Lung (tissue), 11 donors: ENCODE measurements at regions not wholly inside any gene's neighbourhood (a gene's known extent, or its start where the extent isn't known, plus 50 kb on each side); places are given as distances from the start of the nearest gene placed in this dataset.

Experiments used
- ATAC-seq: fragments of 200-7000 bp; cut with Tn5 transposase; one replicate; pipeline ENCODE4 v1.9.1; 2020; ENCODE audit warnings: moderate number of reproducible peaks; ENCODE audit not compliant: insufficient read depth, low FRiP score
- DNase-seq, 3 donors: peaks; one replicate each; pipeline ENCODE4 v3.0.0-alpha.2; 2013 to 2017
- H3K27ac ChIP-seq, 2 donors: one replicate each; pipeline ENCODE4 v1.5.1; 2013; ENCODE audit warnings: mild to moderate bottlenecking in 2 of 2, moderate library complexity in 2 of 2, control low read depth in 1 of 2, inconsistent platforms in 1 of 2, low read depth in 1 of 2, low read length in 1 of 2
- H3K27me3 ChIP-seq, 3 donors: one replicate each; pipeline ENCODE4 v1.5.1; 2013; ENCODE audit warnings: low read length in 2 of 3; ENCODE audit not compliant: control insufficient read depth in 3 of 3, insufficient read depth in 3 of 3
- H3K36me3 ChIP-seq, 4 donors: one replicate each; pipeline ENCODE4 v1.5.1; 2013; ENCODE audit warnings: low read length in 4 of 4, mild to moderate bottlenecking in 1 of 4, moderate library complexity in 1 of 4; ENCODE audit not compliant: control insufficient read depth in 4 of 4, insufficient read depth in 4 of 4
- H3K4me1 ChIP-seq, 5 donors: one replicate each; pipeline ENCODE4 v1.5.1; 2013; ENCODE audit warnings: low read length in 5 of 5, mild to moderate bottlenecking in 2 of 5, moderate library complexity in 1 of 5; ENCODE audit not compliant: control insufficient read depth in 5 of 5, insufficient read depth in 5 of 5
- H3K4me3 ChIP-seq: one replicate; pipeline ENCODE4 v1.5.1; 2013; ENCODE audit warnings: mild to moderate bottlenecking, control low read depth, moderate library complexity
- H3K9ac ChIP-seq, 2 donors: one replicate each; pipeline ENCODE4 v1.5.1; 2013; ENCODE audit warnings: low read length in 2 of 2, control low read depth in 1 of 2; ENCODE audit not compliant: insufficient read depth in 1 of 2
- H3K9me3 ChIP-seq, 4 donors: one replicate each; pipeline ENCODE4 v1.5.1; 2013; ENCODE audit warnings: low read length in 3 of 4, mild to moderate bottlenecking in 1 of 4, moderate library complexity in 1 of 4; ENCODE audit not compliant: control insufficient read depth in 4 of 4, insufficient read depth in 3 of 4
- WGBS, 2 donors: extraction: QIAGEN DNeasy Blood & Tissue Kit; methylation state at CpG; one replicate each; pipeline ENCODE4 v1.1.7; 2013; 5-methylcytosine and 5-hydroxymethylcytosine counted together
- TF ChIP-seq, protein P1 (sequence below): IDR thresholded peaks from 2 replicates; pipeline ENCODE4 v1.5.1; 2012; ENCODE audit warnings: mild to moderate bottlenecking; ENCODE audit errors: control extremely low read depth, extremely low read depth
- donor health status: control.
- donor health status: control.
- donor health status: Bipolar disorder and iron deficiency.
- donor health status: healthy.
- donor health status: DM: yes; HTN: yes; CAD: no.

GRCh38 chr3:82494977-82495489, 733.6 kb upstream of the GBE1 start:
- TF ChIP-seq, protein P1, sequence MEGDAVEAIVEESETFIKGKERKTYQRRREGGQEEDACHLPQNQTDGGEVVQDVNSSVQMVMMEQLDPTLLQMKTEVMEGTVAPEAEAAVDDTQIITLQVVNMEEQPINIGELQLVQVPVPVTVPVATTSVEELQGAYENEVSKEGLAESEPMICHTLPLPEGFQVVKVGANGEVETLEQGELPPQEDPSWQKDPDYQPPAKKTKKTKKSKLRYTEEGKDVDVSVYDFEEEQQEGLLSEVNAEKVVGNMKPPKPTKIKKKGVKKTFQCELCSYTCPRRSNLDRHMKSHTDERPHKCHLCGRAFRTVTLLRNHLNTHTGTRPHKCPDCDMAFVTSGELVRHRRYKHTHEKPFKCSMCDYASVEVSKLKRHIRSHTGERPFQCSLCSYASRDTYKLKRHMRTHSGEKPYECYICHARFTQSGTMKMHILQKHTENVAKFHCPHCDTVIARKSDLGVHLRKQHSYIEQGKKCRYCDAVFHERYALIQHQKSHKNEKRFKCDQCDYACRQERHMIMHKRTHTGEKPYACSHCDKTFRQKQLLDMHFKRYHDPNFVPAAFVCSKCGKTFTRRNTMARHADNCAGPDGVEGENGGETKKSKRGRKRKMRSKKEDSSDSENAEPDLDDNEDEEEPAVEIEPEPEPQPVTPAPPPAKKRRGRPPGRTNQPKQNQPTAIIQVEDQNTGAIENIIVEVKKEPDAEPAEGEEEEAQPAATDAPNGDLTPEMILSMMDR: no peak
- no peak overlapping the region for H3K9ac ChIP-seq
- H3K36me3 ChIP-seq: no peaks in the 10 kb centered on the region
- WGBS, 2 donors: 92 to 95% methylated on average over 1 of the region's 1 CpG
- H3K27ac ChIP-seq: no peak overlapping the region
- H3K9me3 ChIP-seq: no peaks in the 10 kb centered on the region
- no peak overlapping the region for H3K4me3 ChIP-seq
- H3K27me3 ChIP-seq: no peaks in the 10 kb centered on the region
- no peaks in the 10 kb centered on the region for H3K4me1 ChIP-seq
- DNase-seq: no peak
- ATAC-seq: no peak

- no peak for DNase-seq
- WGBS, 2 donors: 92 to 97% methylated on average over 2 of the region's 2 CpGs
- no peak for ATAC-seq
- H3K4me3 ChIP-seq: no peak overlapping the region
- no peaks in the 10 kb centered on the region for H3K4me1 ChIP-seq
- TF ChIP-seq, protein P1: no peak
- H3K9ac ChIP-seq: no peak overlapping the region
- H3K27me3 ChIP-seq: no peaks in the 10 kb centered on the region
- H3K27ac ChIP-seq: no peak overlapping the region
- no peaks in the 10 kb centered on the region for H3K9me3 ChIP-seq
- no peaks in the 10 kb centered on the region for H3K36me3 ChIP-seq
These were observed 732.4 kb upstream of the GBE1 start for GRCh38 chr3:82493858-82494257.

DNA sequence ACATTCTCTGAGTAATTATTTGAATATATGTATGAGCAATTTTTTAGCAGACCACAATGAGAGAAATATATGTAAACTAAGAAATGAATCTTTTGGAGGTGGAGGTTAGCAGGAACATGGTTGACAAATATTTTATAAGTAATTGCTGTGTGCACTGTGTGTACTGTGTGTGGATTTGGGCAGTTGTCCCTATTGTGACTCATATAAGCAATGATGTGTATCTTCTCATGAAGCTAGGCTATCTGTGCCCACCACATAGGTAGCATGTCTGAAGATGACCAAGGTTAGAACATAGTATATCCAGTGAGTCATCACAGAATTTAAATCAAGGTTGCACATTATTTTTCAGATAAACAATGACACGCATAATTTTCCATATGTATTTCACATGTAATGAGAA, 713.9 kb upstream of the GBE1 start:
- H3K27me3 ChIP-seq: no peaks in the 10 kb centered on the region
- no peak overlapping the region for H3K9ac ChIP-seq
- H3K4me1 ChIP-seq: no peaks in the 10 kb centered on the region
- ATAC-seq: no peak
- DNase-seq: no peak
- no peak overlapping the region for H3K27ac ChIP-seq
- H3K9me3 ChIP-seq: peaks cover 0 to 2% (median 0%) of the 10 kb centered on the region in 4 donors
- H3K4me3 ChIP-seq: no peak overlapping the region
- no peaks in the 10 kb centered on the region for H3K36me3 ChIP-seq
- WGBS, 2 donors: 92 to 94% methylated on average over 1 of the region's 1 CpG
- TF ChIP-seq, protein P1: no peak

DNA sequence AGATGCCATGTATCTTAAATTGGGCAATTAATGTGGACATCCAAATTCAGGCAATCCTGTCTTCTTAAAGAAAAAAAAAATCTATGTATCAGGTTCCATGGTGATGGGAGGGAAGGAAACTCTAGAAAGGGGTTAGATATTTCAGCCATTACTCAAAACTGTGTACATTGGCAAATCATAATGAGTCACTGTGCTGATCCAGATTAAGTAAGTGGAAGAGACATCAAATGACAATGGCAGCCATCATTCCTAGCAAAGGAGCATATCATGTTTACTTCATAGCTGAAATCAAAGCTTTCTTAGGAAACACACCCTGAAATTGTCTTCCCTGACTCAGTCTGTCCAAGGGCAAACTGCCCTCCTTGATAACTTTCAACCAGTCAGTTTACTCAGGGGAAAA, 713.3 kb upstream of the GBE1 start:
- DNase-seq (no peak), ATAC-seq (no peak)
- Histone ChIP-seq H3K4me3 (no peak overlapping the region), H3K27me3 (no peaks in the 10 kb centered on the region), H3K27ac (no peak overlapping the region), H3K36me3 (no peaks in the 10 kb centered on the region), H3K9me3 (peaks cover 0 to 2% (median 0%) of the 10 kb centered on the region in 4 donors), H3K9ac (no peak overlapping the region), H3K4me1 (no peaks in the 10 kb centered on the region)
- TF ChIP-seq, protein P1: no peak
